Adrenal gland (tissue), 5 donors: ENCODE measurements at regions not wholly inside any gene's neighbourhood (a gene's known extent, or its start where the extent isn't known, plus 50 kb on each side); places are given as distances from the start of the nearest gene placed in this dataset.

Source experiments
- POLR2A ChIP-seq, 2 donors: fragments of 450-650 bp; IDR thresholded peaks; one replicate each; pipeline ENCODE4 v1.6.1; 2017; ENCODE audit warnings: antibody characterized with exemption in 2 of 2, mild to moderate bottlenecking in 2 of 2, moderate library complexity in 1 of 2
- TF ChIP-seq, protein P1 (sequence below), 6 experiments: fragments of 450-650 bp in 4 of 6; fragments of 200-600 bp in 2 of 6; sonication (generic) in 1 of 6; IDR thresholded peaks; 1 replicate in 5 of 6; 2 replicates in 1 of 6; pipeline versions ENCODE4 v1.5.1 to v1.8.0; 2016 to 2021; ENCODE audit warnings: antibody characterized with exemption in 6 of 6, mild to moderate bottlenecking in 2 of 6, moderate library complexity in 1 of 6
- donor health status: DM: no; HTN: no; CAD: no.

DNA sequence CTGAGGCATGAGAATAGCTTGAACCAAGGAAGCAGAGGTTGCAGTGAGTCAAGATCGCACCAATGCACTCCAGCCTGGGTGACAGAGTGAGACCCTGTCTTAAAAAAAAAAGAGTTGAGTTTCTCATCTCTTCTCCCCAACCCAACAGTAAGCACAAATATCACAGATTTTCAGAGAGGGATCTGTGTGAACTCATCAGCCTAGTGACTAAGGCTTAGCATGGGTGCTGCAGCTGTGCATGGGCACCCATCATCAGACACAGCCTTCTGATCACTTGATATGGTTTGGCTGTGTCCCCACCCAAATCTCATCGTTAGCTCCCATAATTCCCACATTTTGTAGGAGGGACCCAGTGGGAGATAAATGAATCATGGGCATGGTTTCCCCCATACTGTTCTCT is 298.9 kb downstream of the PCNX1 start:
- no peak for TF ChIP-seq POLR2A (IDR thresholded peaks at IDR 0.05)
- TF ChIP-seq, protein P1, sequence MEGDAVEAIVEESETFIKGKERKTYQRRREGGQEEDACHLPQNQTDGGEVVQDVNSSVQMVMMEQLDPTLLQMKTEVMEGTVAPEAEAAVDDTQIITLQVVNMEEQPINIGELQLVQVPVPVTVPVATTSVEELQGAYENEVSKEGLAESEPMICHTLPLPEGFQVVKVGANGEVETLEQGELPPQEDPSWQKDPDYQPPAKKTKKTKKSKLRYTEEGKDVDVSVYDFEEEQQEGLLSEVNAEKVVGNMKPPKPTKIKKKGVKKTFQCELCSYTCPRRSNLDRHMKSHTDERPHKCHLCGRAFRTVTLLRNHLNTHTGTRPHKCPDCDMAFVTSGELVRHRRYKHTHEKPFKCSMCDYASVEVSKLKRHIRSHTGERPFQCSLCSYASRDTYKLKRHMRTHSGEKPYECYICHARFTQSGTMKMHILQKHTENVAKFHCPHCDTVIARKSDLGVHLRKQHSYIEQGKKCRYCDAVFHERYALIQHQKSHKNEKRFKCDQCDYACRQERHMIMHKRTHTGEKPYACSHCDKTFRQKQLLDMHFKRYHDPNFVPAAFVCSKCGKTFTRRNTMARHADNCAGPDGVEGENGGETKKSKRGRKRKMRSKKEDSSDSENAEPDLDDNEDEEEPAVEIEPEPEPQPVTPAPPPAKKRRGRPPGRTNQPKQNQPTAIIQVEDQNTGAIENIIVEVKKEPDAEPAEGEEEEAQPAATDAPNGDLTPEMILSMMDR (IDR thresholded peaks at IDR 0.05), result no peak
